ENCODE measurements at regions not wholly inside any gene's neighbourhood (a gene's known extent, or its start where the extent isn't known, plus 50 kb on each side); places are given as distances from the start of the nearest gene placed in this dataset.
"Not testable (repeated sequence)": the region's sequence is repeated elsewhere in the genome, so short reads cannot be mapped to it uniquely, and the experiment has no call there.

DNA sequence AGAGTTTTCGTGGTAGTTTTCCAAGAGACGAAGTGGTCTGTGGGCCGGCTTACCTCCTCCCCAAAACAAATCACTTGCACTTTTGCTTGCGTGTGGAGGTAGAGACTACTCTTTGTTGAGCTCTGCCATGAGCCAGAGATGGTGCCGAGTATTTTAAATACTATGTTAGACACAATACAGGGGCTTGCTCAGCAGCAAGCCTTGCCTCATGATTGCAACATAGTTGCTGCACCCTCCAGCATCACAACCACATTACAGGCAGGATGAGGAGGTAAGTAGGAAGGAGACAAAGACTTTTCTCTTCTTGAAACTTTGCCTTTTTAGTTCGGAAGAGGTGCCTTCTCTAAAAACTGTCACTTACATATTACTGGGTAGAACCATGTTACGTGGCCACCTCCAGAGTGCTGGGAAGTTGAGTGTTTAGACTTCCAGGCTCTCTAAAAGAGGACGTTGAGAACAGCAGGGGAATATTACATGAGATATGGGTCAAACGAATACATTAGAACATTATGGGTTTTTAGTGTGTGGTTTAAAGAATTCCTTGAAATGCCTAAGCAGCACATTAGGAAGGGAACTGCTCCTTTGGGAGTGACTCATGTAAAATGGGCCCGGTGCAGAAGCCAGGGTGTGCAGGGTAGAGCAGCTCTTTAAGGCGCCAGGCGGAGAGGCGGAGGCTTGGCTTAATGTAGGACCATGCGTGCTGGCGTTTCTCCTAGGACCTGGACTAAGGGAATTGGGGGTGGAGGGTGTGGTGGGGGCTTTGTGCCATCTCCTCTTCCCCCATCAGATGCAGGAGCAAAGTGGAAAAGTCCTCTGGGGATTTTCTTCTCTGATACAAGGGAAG, 110.6 kb upstream of the PRMT8 start:
- Histone ChIP-seq H3K9me3 (ENCODE audit: control insufficient read depth in 2 of 2, insufficient read depth in 1 of 2, low read depth in 1 of 2, low read length in 1 of 2) (no peaks in the 10 kb centered on the region), H3K27ac (ENCODE audit: low read depth in 2 of 2, low read length in 1 of 2) (no peak overlapping the region), H3K36me3 (ENCODE audit: control insufficient read depth in 2 of 2, insufficient read depth in 2 of 2, low read length in 1 of 2) (no peaks in the 10 kb centered on the region), H3K4me1 (ENCODE audit: control insufficient read depth in 2 of 2, insufficient read depth in 2 of 2, low read length in 1 of 2) (no peaks in the 10 kb centered on the region), H3K27me3 (ENCODE audit: control insufficient read depth in 1 of 2, insufficient read depth in 2 of 2, low read length in 2 of 2) (no peaks in the 10 kb centered on the region), H3K4me3 (ENCODE audit: low read depth in 1 of 2, low read length in 2 of 2) (no peak overlapping the region)
- WGBS, 2 donors: 69 to 75% methylated on average over 15 of the region's 15 CpGs

- Histone ChIP-seq H3K36me3 (ENCODE audit: control insufficient read depth in 2 of 2, insufficient read depth in 2 of 2, low read length in 1 of 2) (no peaks in the 10 kb centered on the region), H3K27ac (ENCODE audit: low read depth in 2 of 2, low read length in 1 of 2) (no peak overlapping the region), H3K9me3 (ENCODE audit: control insufficient read depth in 2 of 2, insufficient read depth in 1 of 2, low read depth in 1 of 2, low read length in 1 of 2) (no peaks in the 10 kb centered on the region), H3K4me1 (ENCODE audit: control insufficient read depth in 2 of 2, insufficient read depth in 2 of 2, low read length in 1 of 2) (no peaks in the 10 kb centered on the region), H3K4me3 (ENCODE audit: low read depth in 1 of 2, low read length in 2 of 2) (no peak overlapping the region), H3K27me3 (ENCODE audit: control insufficient read depth in 1 of 2, insufficient read depth in 2 of 2, low read length in 2 of 2) (no peaks in the 10 kb centered on the region)
- 37 to 40% methylated on average over 6 of the region's 6 CpGs for WGBS, 2 donors
Observed at GRCh38 chr12:3381059-3382047, 109.7 kb upstream of the PRMT8 start.

GRCh38 chr12:3389986-3390385, 101.0 kb upstream of the PRMT8 start:
- no peaks in the 10 kb centered on the region for H3K36me3 ChIP-seq (ENCODE audit: control insufficient read depth in 2 of 2, insufficient read depth in 2 of 2, low read length in 1 of 2)
- H3K4me3 ChIP-seq (ENCODE audit: low read depth in 1 of 2, low read length in 2 of 2): no peak overlapping the region
- H3K27ac ChIP-seq (ENCODE audit: low read depth in 2 of 2, low read length in 1 of 2): no peak overlapping the region
- H3K4me1 ChIP-seq (ENCODE audit: control insufficient read depth in 2 of 2, insufficient read depth in 2 of 2, low read length in 1 of 2): no peaks in the 10 kb centered on the region
- 72 to 76% methylated on average over 4 of the region's 4 CpGs for WGBS, 2 donors
- no peaks in the 10 kb centered on the region for H3K27me3 ChIP-seq (ENCODE audit: control insufficient read depth in 1 of 2, insufficient read depth in 2 of 2, low read length in 2 of 2)
- H3K9me3 ChIP-seq (ENCODE audit: control insufficient read depth in 2 of 2, insufficient read depth in 1 of 2, low read depth in 1 of 2, low read length in 1 of 2): no peaks in the 10 kb centered on the region

DNA sequence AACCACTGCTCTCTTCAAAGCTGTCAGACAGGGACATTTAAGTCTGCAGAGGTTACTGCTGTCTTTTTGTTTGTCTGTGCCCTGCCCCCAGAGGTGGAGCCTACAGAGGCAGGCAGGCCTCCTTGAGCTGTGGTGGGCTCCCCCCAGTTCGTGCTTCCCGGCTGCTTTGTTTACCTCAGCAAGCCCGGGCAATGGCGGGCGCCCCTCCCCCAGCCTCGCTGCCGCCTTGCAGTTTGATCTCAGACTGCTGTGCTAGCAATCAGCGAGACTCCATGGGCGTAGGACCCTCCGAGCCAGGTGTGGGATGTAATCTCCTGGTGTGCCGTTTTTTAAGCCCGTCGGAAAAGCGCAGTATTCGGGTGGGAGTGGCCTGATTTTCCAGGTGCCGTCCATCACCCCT, 93.4 kb upstream of the PRMT8 start:
- 16 to 23% methylated on average over 12 to 16 of the region's 16 CpGs for WGBS, 2 donors
- not testable (repeated sequence) for H3K4me3 ChIP-seq (ENCODE audit: low read depth in 1 of 2, low read length in 2 of 2); H3K27ac ChIP-seq (ENCODE audit: low read depth in 2 of 2, low read length in 1 of 2); H3K4me1 ChIP-seq (ENCODE audit: control insufficient read depth in 2 of 2, insufficient read depth in 2 of 2, low read length in 1 of 2); H3K27me3 ChIP-seq (ENCODE audit: control insufficient read depth in 1 of 2, insufficient read depth in 2 of 2, low read length in 2 of 2); H3K36me3 ChIP-seq (ENCODE audit: control insufficient read depth in 2 of 2, insufficient read depth in 2 of 2, low read length in 1 of 2); H3K9me3 ChIP-seq (ENCODE audit: control insufficient read depth in 2 of 2, insufficient read depth in 1 of 2, low read depth in 1 of 2, low read length in 1 of 2)

GRCh38 chr12:3398196-3398789, 92.7 kb upstream of the PRMT8 start:
- 72 to 79% methylated on average over 6 of the region's 6 CpGs for WGBS, 2 donors
- Histone ChIP-seq H3K4me1 (ENCODE audit: control insufficient read depth in 2 of 2, insufficient read depth in 2 of 2, low read length in 1 of 2) (no peaks in the 10 kb centered on the region), H3K4me3 (ENCODE audit: low read depth in 1 of 2, low read length in 2 of 2) (no peak overlapping the region), H3K36me3 (ENCODE audit: control insufficient read depth in 2 of 2, insufficient read depth in 2 of 2, low read length in 1 of 2) (no peaks in the 10 kb centered on the region), H3K9me3 (ENCODE audit: control insufficient read depth in 2 of 2, insufficient read depth in 1 of 2, low read depth in 1 of 2, low read length in 1 of 2) (no peaks in the 10 kb centered on the region), H3K27ac (ENCODE audit: low read depth in 2 of 2, low read length in 1 of 2) (no peak overlapping the region), H3K27me3 (ENCODE audit: control insufficient read depth in 1 of 2, insufficient read depth in 2 of 2, low read length in 2 of 2) (no peaks in the 10 kb centered on the region)

GRCh38 chr12:3405821-3406220, 85.2 kb upstream of the PRMT8 start:
- WGBS, 2 donors: 63 to 71% methylated on average over 1 of the region's 1 CpG
- peaks cover 4 to 11% of the 10 kb centered on the region in 2 donors for H3K9me3 ChIP-seq (ENCODE audit: control insufficient read depth in 2 of 2, insufficient read depth in 1 of 2, low read depth in 1 of 2, low read length in 1 of 2)
- H3K27ac ChIP-seq (ENCODE audit: low read depth in 2 of 2, low read length in 1 of 2): no peak overlapping the region
- no peak overlapping the region for H3K4me3 ChIP-seq (ENCODE audit: low read depth in 1 of 2, low read length in 2 of 2)
- H3K27me3 ChIP-seq (ENCODE audit: control insufficient read depth in 1 of 2, insufficient read depth in 2 of 2, low read length in 2 of 2): peaks cover 0 to 2% of the 10 kb centered on the region in 2 donors
- H3K36me3 ChIP-seq (ENCODE audit: control insufficient read depth in 2 of 2, insufficient read depth in 2 of 2, low read length in 1 of 2): no peaks in the 10 kb centered on the region
- no peaks in the 10 kb centered on the region for H3K4me1 ChIP-seq (ENCODE audit: control insufficient read depth in 2 of 2, insufficient read depth in 2 of 2, low read length in 1 of 2)

DNA sequence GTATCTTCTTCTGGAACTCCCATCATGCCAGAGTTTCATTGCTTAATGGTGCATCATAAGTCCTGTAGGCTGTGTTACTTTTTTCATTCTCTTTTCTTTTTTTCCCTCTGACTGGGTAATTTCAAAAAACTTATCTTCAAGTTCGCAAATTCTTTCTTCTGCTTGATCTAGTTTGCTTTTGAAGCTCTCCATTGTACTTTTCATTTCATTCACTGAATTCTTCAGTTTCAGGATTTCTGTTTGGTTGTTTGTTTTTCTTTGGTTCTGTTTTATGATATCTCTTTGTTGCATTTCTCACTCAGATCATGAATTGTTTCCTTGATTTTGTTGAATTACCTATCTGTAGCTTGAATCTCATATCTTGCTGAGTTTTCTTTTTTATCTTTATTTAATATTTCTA, 83.3 kb upstream of the PRMT8 start:
- Histone ChIP-seq H3K4me3 (ENCODE audit: low read depth in 1 of 2, low read length in 2 of 2) (no peak overlapping the region), H3K4me1 (ENCODE audit: control insufficient read depth in 2 of 2, insufficient read depth in 2 of 2, low read length in 1 of 2) (no peaks in the 10 kb centered on the region), H3K36me3 (ENCODE audit: control insufficient read depth in 2 of 2, insufficient read depth in 2 of 2, low read length in 1 of 2) (no peaks in the 10 kb centered on the region), H3K27me3 (ENCODE audit: control insufficient read depth in 1 of 2, insufficient read depth in 2 of 2, low read length in 2 of 2) (peaks cover 0 to 2% of the 10 kb centered on the region in 2 donors), H3K27ac (ENCODE audit: low read depth in 2 of 2, low read length in 1 of 2) (no peak overlapping the region), H3K9me3 (ENCODE audit: control insufficient read depth in 2 of 2, insufficient read depth in 1 of 2, low read depth in 1 of 2, low read length in 1 of 2) (peaks cover 4 to 11% of the 10 kb centered on the region in 2 donors)
- WGBS, 2 donors: 88 to 92% methylated on average over 1 of the region's 1 CpG

- H3K9me3 ChIP-seq (ENCODE audit: control insufficient read depth in 2 of 2, insufficient read depth in 1 of 2, low read depth in 1 of 2, low read length in 1 of 2): peaks cover 4 to 13% of the 10 kb centered on the region in 2 donors
- H3K4me3 ChIP-seq (ENCODE audit: low read depth in 1 of 2, low read length in 2 of 2): no peak overlapping the region
- WGBS, 2 donors: 79 to 86% methylated on average over 2 of the region's 2 CpGs
- H3K27ac ChIP-seq (ENCODE audit: low read depth in 2 of 2, low read length in 1 of 2): no peak overlapping the region
- H3K4me1 ChIP-seq (ENCODE audit: control insufficient read depth in 2 of 2, insufficient read depth in 2 of 2, low read length in 1 of 2): no peaks in the 10 kb centered on the region
- H3K36me3 ChIP-seq (ENCODE audit: control insufficient read depth in 2 of 2, insufficient read depth in 2 of 2, low read length in 1 of 2): no peaks in the 10 kb centered on the region
- H3K27me3 ChIP-seq (ENCODE audit: control insufficient read depth in 1 of 2, insufficient read depth in 2 of 2, low read length in 2 of 2): peaks cover 0 to 2% of the 10 kb centered on the region in 2 donors
Observed at GRCh38 chr12:3409662-3410061, 81.3 kb upstream of the PRMT8 start.

DNA sequence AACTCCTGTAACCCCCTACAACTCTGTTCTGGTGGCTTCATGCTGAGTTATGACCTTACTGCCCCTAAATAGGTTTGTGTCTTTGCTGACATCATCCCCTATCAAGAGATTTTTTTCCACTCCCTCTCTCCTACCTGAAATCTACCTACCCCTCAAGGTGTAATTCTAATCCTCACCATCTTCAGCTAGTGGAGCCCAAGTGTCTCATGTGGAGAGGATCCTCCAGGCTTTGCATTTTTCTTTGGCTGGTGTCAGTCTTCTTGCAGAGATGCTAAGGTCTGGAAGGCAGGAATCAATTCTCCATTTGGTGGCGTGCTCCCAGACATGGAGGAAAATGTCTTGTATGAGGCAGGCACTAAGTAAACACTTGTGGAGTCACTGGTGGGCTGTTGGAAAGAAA, 74.8 kb upstream of the PRMT8 start:
- Histone ChIP-seq H3K27me3 (ENCODE audit: control insufficient read depth in 1 of 2, insufficient read depth in 2 of 2, low read length in 2 of 2) (no peaks in the 10 kb centered on the region), H3K36me3 (ENCODE audit: control insufficient read depth in 2 of 2, insufficient read depth in 2 of 2, low read length in 1 of 2) (no peaks in the 10 kb centered on the region), H3K4me1 (ENCODE audit: control insufficient read depth in 2 of 2, insufficient read depth in 2 of 2, low read length in 1 of 2) (no peaks in the 10 kb centered on the region), H3K9me3 (ENCODE audit: control insufficient read depth in 2 of 2, insufficient read depth in 1 of 2, low read depth in 1 of 2, low read length in 1 of 2) (peaks cover 2 to 5% of the 10 kb centered on the region in 2 donors), H3K4me3 (ENCODE audit: low read depth in 1 of 2, low read length in 2 of 2) (no peak overlapping the region), H3K27ac (ENCODE audit: low read depth in 2 of 2, low read length in 1 of 2) (no peak overlapping the region)
- WGBS, 2 donors: 81 to 91% methylated on average over 1 of the region's 1 CpG
